Endothelial cell of umbilical vein (primary cell): ENCODE measurements at regions not wholly inside any gene's neighbourhood (a gene's known extent, or its start where the extent isn't known, plus 50 kb on each side); places are given as distances from the start of the nearest gene placed in this dataset.

Experiments used
- BruUV-seq: library from RNA; stranded (reverse); fragments of 400-500 nt; replicated peaks from 2 replicates; lab custom pipeline; 2021; lab: Mats Ljungman, UMichigan
- CTCF ChIA-PET: fragments of 300-600, 350-600 bp; sonication (Branson Sonifier 250); formaldehyde crosslinking; loops from one replicate; lab custom pipeline; 2021; ENCODE audit warnings: antibody characterized with exemption, inconsistent platforms; lab: Charles Lee
- POLR2A ChIA-PET: fragments of 300-600, 350-600 bp; sonication (Branson Sonifier 250); formaldehyde crosslinking; loops from one replicate; lab custom pipeline; 2021; ENCODE audit warnings: antibody characterized with exemption, inconsistent platforms; lab: Charles Lee
- DNase-seq: peaks from one replicate; pipeline ENCODE4 v3.0.0-alpha.2; 2011; ENCODE audit warnings: low read depth, low spot score
- FAIRE-seq: peaks from 2 replicates; lab custom pipeline; 2011; peaks lifted over from hg19 to GRCh38; lab: Jason Lieb, UNC
- H2AFZ ChIP-seq: 2 replicates; pipeline ENCODE4 v1.6.0; 2012; ENCODE audit warnings: low read depth, low read length, control low read depth, inconsistent platforms
- H3K27ac ChIP-seq: 2 replicates; pipeline ENCODE4 v1.5.1; 2011; ENCODE audit warnings: low read depth, mild to moderate bottlenecking, control low read depth, low read length, moderate library complexity; ENCODE audit not compliant: insufficient read depth
- H3K27me3 ChIP-seq, 2 experiments: 2 replicates each; pipeline versions ENCODE4 v1.6.0 to v1.6.1; 2011; ENCODE audit warnings: low read length in 2 of 2, mixed read lengths in 1 of 2; ENCODE audit not compliant: control insufficient read depth in 2 of 2, insufficient read depth in 2 of 2
- H3K36me3 ChIP-seq, 2 experiments: 2 replicates in 1 of 2; 3 replicates in 1 of 2; pipeline ENCODE4 v1.5.1; 2011; ENCODE audit warnings: low read length in 2 of 2, mild to moderate bottlenecking in 1 of 2, moderate library complexity in 1 of 2; ENCODE audit not compliant: control insufficient read depth in 2 of 2, insufficient read depth in 2 of 2; ENCODE audit errors: extremely low read depth in 1 of 2
- H3K4me1 ChIP-seq: 3 replicates; pipeline ENCODE4 v1.5.1; 2011; ENCODE audit warnings: mild to moderate bottlenecking, low read length; ENCODE audit not compliant: control insufficient read depth, insufficient read depth; ENCODE audit errors: extremely low read depth
- H3K4me2 ChIP-seq: 2 replicates; pipeline ENCODE4 v1.6.1; 2011; ENCODE audit warnings: low read length, control low read depth, mixed read lengths; ENCODE audit not compliant: insufficient read depth
- H3K4me3 ChIP-seq, 3 experiments: fragments of 200-600 bp in 1 of 3; sonication (generic), shearing (Covaris generic) in 1 of 3; replicated peaks in 1 of 3; 2 replicates each; pipeline ENCODE4 v1.5.1; 2011 to 2016; ENCODE audit warnings: control low read depth in 3 of 3, low read length in 3 of 3, mild to moderate bottlenecking in 2 of 3, inconsistent platforms in 1 of 3, low read depth in 1 of 3, moderate library complexity in 1 of 3; ENCODE audit not compliant: insufficient read depth in 1 of 3
- H3K79me2 ChIP-seq: 2 replicates; pipeline ENCODE4 v1.6.0; 2012; ENCODE audit warnings: low read length, inconsistent platforms; ENCODE audit not compliant: control insufficient read depth, insufficient read depth
- H3K9ac ChIP-seq: replicated peaks from 2 replicates; pipeline ENCODE3; 2011; ENCODE audit warnings: low read length, control low read depth; ENCODE audit not compliant: insufficient read depth; ENCODE audit errors: extremely low read depth
- H3K9me1 ChIP-seq: replicated peaks from 3 replicates; pipeline ENCODE4 v1.6.0; 2011; ENCODE audit warnings: mild to moderate bottlenecking, low read length; ENCODE audit not compliant: control insufficient read depth, insufficient read depth; ENCODE audit errors: extremely low read depth
- H3K9me3 ChIP-seq: replicated peaks from 2 replicates; pipeline ENCODE4 v1.5.1; 2012; ENCODE audit warnings: low read length, inconsistent platforms; ENCODE audit not compliant: control insufficient read depth, insufficient read depth
- H4K20me1 ChIP-seq: replicated peaks from 2 replicates; pipeline ENCODE3; 2011; ENCODE audit warnings: mild to moderate bottlenecking, low read length; ENCODE audit not compliant: control insufficient read depth, insufficient read depth; ENCODE audit errors: extremely low read depth
- CTCF ChIP-seq, 2 donors: IDR thresholded peaks; 1 replicate in 1 of 2; 2 replicates in 1 of 2; pipeline ENCODE4 v1.5.1; 2011; ENCODE audit warnings: low read length in 2 of 2, mild to moderate bottlenecking in 2 of 2, moderate library complexity in 2 of 2, control low read depth in 1 of 2, inconsistent platforms in 1 of 2, low read depth in 1 of 2; ENCODE audit not compliant: insufficient read depth in 1 of 2; ENCODE audit errors: extremely low read depth in 1 of 2
- GATA2 ChIP-seq: IDR thresholded peaks from 2 replicates; pipeline ENCODE4 v1.7.0; 2011; ENCODE audit warnings: low read depth, mild to moderate bottlenecking, moderate library complexity, mixed read lengths, low read length; ENCODE audit not compliant: insufficient read length, insufficient read depth
- JUN ChIP-seq: IDR thresholded peaks from 2 replicates; pipeline ENCODE4 v1.6.1; 2011; ENCODE audit warnings: borderline replicate concordance, low read depth; ENCODE audit not compliant: insufficient read length, insufficient read depth
- MYC ChIP-seq: IDR thresholded peaks from one replicate; pipeline ENCODE4 v1.6.1; 2011; ENCODE audit warnings: mild to moderate bottlenecking, low read depth, low read length
- POLR2AphosphoS5 ChIP-seq: IDR thresholded peaks from 2 replicates; pipeline ENCODE4 v1.6.1; 2012; ENCODE audit warnings: low read depth, mild to moderate bottlenecking, control low read depth, low read length, moderate library complexity; ENCODE audit not compliant: insufficient read depth
- dilution Hi-C: fragments of 300-500 bp; cut with MboI; formaldehyde crosslinking; loops from one replicate; pipeline ENCODE4 v1.15.0; 2019; ENCODE audit warnings: low sequenced_read_pairs; ENCODE audit not compliant: extremely low pct_ligation_motif_present
- intact Hi-C: fragments of 100-400 bp; cut with micrococcal nuclease; formaldehyde crosslinking; loops from one replicate; pipeline ENCODE4 v1.10.0; 2022

- POLR2A ChIA-PET = no interaction called here
- BruUV-seq = no TSS peak
Measured at GRCh38 chr14:26707234-26707633, 109.4 kb upstream of the NOVA1 start.

More at GRCh38 chr14:26707234-26707633, 109.4 kb upstream of the NOVA1 start:
- TF ChIP-seq JUN (no peak), GATA2 (no peak), MYC (no peak), POLR2AphosphoS5 (no peak), CTCF (IDR thresholded peaks at IDR 0.05; ENCODE audit: extremely low read depth in 1 of 2, insufficient read depth in 1 of 2, low read depth in 1 of 2, low read length in 2 of 2) (no peak)
- H3K9me1 ChIP-seq = no peaks in the 10 kb centered on the region
- no peak overlapping the region for H3K4me3 ChIP-seq
- H3K4me1 ChIP-seq = peaks cover 15% of the 10 kb centered on the region
- no peaks in the 10 kb centered on the region for H3K36me3 ChIP-seq
- no peak overlapping the region for H3K4me2 ChIP-seq
- FAIRE-seq (no peak), DNase-seq (no peak)
- H4K20me1 ChIP-seq = no peaks in the 10 kb centered on the region
- H3K79me2 ChIP-seq = no peaks in the 10 kb centered on the region
- intact Hi-C loops (loop anchor here (5.0 kb wide), 1 partner anchor 70 kb away; no protein-coding TSS in a partner anchor), dilution Hi-C loops (no loop called here)
- H3K9me3 ChIP-seq = no peaks in the 10 kb centered on the region
- no peak overlapping the region for H3K9ac ChIP-seq
- CTCF ChIA-PET = no interaction called here
- H2AFZ ChIP-seq = no peak overlapping the region
- no peak overlapping the region for H3K27ac ChIP-seq
- H3K27me3 ChIP-seq = no peaks in the 10 kb centered on the region
